HepG2 (cell line): ENCODE measurements at regions not wholly inside any gene's neighbourhood (a gene's known extent, or its start where the extent isn't known, plus 50 kb on each side); places are given as distances from the start of the nearest gene placed in this dataset.

Experiments
- CHD2 ChIP-seq: IDR thresholded peaks from 2 replicates; pipeline ENCODE4 v1.6.1; 2011; ENCODE audit warnings: low read depth, low read length, improper control_type of control experiment
- GATA4 ChIP-seq: sonication (generic); IDR thresholded peaks from 2 replicates; pipeline ENCODE4 v1.6.1; 2016; ENCODE audit warnings: antibody characterized with exemption, low read depth, borderline replicate concordance
- ISX ChIP-seq: sonication (generic); formaldehyde crosslinking; conservative IDR thresholded peaks from 2 replicates; pipeline ENCODE4 v1.5.0; 2020; ENCODE audit warnings: missing genetic modification reagents
- JARID2 ChIP-seq: sonication (generic); formaldehyde crosslinking; IDR thresholded peaks from 2 replicates; pipeline ENCODE4 v1.8.1; 2023; ENCODE audit warnings: missing genetic modification reagents, inconsistent platforms; ENCODE audit not compliant: insufficient replicate concordance
- RFX5 ChIP-seq: IDR thresholded peaks from 2 replicates; pipeline ENCODE4 v1.6.1; 2011; ENCODE audit warnings: low read depth, low read length, improper control_type of control experiment
- RORA ChIP-seq: sonication (generic); formaldehyde crosslinking; IDR thresholded peaks from 2 replicates; pipeline ENCODE4 v1.5.0; 2020; ENCODE audit warnings: mild to moderate bottlenecking, missing genetic modification reagents, moderate library complexity
- SIN3B ChIP-seq: fragments of 150-350 bp; IDR thresholded peaks from 2 replicates; pipeline ENCODE4 v1.6.1; 2014; ENCODE audit warnings: low read length
- ZNF354B ChIP-seq: sonication (generic); formaldehyde crosslinking; IDR thresholded peaks from 2 replicates; pipeline ENCODE4 v1.8.0; 2022; ENCODE audit warnings: mild to moderate bottlenecking, missing genetic modification reagents
- TF ChIP-seq, protein P1 (sequence below): sonication (generic); formaldehyde crosslinking; IDR thresholded peaks from 2 replicates; pipeline ENCODE4 v1.5.0; 2020; ENCODE audit warnings: mild to moderate bottlenecking, missing genetic modification reagents, moderate library complexity
- TF ChIP-seq, protein P2 (sequence below): sonication (generic); formaldehyde crosslinking; IDR thresholded peaks from 2 replicates; pipeline ENCODE4 v1.4.0; 2020; ENCODE audit warnings: mild to moderate bottlenecking, missing genetic modification reagents
- TF ChIP-seq, protein P3 (sequence below): sonication (generic); formaldehyde crosslinking; IDR thresholded peaks from 2 replicates; pipeline ENCODE4 v1.5.0; 2020; ENCODE audit warnings: missing genetic modification reagents, mild to moderate bottlenecking, borderline replicate concordance
- TF ChIP-seq, protein P4 (sequence below): sonication (generic); formaldehyde crosslinking; IDR thresholded peaks from 2 replicates; pipeline ENCODE4 v1.4.0; 2020; ENCODE audit warnings: missing genetic modification reagents

DNA sequence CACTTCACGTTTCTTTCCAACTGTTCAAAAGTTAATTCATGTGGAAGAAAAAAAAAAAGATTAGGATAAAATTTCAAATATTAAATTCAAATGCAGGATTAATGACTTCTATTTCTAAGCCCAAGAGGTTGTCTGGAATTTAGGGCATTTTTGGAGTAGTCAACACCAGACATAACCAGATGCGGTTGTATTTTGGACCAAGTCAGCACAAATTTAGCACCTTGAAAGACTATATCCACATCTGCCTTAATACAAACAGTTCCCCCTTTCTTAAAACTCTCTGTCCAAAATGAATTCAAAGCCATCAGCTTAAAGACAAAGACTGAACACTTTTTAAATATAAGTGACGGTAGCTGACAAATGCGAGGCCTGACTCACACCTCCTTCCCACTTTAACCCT, 282.9 kb downstream of the C16orf95 start:
- TF ChIP-seq JARID2 (CRISPR knock-in tag), result no peak
- no peak for TF ChIP-seq RFX5
- TF ChIP-seq, protein P1, sequence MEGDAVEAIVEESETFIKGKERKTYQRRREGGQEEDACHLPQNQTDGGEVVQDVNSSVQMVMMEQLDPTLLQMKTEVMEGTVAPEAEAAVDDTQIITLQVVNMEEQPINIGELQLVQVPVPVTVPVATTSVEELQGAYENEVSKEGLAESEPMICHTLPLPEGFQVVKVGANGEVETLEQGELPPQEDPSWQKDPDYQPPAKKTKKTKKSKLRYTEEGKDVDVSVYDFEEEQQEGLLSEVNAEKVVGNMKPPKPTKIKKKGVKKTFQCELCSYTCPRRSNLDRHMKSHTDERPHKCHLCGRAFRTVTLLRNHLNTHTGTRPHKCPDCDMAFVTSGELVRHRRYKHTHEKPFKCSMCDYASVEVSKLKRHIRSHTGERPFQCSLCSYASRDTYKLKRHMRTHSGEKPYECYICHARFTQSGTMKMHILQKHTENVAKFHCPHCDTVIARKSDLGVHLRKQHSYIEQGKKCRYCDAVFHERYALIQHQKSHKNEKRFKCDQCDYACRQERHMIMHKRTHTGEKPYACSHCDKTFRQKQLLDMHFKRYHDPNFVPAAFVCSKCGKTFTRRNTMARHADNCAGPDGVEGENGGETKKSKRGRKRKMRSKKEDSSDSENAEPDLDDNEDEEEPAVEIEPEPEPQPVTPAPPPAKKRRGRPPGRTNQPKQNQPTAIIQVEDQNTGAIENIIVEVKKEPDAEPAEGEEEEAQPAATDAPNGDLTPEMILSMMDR (CRISPR knock-in tag), result no peak
- no peak for TF ChIP-seq GATA4
- TF ChIP-seq ZNF354B, result no peak
- TF ChIP-seq, protein P2, sequence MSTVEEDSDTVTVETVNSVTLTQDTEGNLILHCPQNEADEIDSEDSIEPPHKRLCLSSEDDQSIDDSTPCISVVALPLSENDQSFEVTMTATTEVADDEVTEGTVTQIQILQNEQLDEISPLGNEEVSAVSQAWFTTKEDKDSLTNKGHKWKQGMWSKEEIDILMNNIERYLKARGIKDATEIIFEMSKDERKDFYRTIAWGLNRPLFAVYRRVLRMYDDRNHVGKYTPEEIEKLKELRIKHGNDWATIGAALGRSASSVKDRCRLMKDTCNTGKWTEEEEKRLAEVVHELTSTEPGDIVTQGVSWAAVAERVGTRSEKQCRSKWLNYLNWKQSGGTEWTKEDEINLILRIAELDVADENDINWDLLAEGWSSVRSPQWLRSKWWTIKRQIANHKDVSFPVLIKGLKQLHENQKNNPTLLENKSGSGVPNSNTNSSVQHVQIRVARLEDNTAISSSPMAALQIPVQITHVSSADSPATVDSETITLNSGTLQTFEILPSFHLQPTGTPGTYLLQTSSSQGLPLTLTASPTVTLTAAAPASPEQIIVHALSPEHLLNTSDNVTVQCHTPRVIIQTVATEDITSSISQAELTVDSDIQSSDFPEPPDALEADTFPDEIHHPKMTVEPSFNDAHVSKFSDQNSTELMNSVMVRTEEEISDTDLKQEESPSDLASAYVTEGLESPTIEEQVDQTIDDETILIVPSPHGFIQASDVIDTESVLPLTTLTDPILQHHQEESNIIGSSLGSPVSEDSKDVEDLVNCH (CRISPR knock-in tag), result no peak
- no peak for TF ChIP-seq CHD2
- TF ChIP-seq RORA (CRISPR knock-in tag), result no peak
- TF ChIP-seq, protein P3, sequence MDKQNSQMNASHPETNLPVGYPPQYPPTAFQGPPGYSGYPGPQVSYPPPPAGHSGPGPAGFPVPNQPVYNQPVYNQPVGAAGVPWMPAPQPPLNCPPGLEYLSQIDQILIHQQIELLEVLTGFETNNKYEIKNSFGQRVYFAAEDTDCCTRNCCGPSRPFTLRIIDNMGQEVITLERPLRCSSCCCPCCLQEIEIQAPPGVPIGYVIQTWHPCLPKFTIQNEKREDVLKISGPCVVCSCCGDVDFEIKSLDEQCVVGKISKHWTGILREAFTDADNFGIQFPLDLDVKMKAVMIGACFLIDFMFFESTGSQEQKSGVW, result no peak
- no peak for TF ChIP-seq SIN3B
- TF ChIP-seq ISX (CRISPR knock-in tag), result no peak
- TF ChIP-seq, protein P4, sequence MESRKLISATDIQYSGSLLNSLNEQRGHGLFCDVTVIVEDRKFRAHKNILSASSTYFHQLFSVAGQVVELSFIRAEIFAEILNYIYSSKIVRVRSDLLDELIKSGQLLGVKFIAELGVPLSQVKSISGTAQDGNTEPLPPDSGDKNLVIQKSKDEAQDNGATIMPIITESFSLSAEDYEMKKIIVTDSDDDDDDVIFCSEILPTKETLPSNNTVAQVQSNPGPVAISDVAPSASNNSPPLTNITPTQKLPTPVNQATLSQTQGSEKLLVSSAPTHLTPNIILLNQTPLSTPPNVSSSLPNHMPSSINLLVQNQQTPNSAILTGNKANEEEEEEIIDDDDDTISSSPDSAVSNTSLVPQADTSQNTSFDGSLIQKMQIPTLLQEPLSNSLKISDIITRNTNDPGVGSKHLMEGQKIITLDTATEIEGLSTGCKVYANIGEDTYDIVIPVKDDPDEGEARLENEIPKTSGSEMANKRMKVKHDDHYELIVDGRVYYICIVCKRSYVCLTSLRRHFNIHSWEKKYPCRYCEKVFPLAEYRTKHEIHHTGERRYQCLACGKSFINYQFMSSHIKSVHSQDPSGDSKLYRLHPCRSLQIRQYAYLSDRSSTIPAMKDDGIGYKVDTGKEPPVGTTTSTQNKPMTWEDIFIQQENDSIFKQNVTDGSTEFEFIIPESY (CRISPR knock-in tag), result no peak
